Sigmoid colon (tissue), 6 donors: ENCODE measurements at regions not wholly inside any gene's neighbourhood (a gene's known extent, or its start where the extent isn't known, plus 50 kb on each side); places are given as distances from the start of the nearest gene placed in this dataset.

Experiments used
- DNase-seq: peaks from one replicate; pipeline ENCODE4 v3.0.0-alpha.2; 2019
- H3K27ac ChIP-seq, 4 donors: fragments of 200-600 bp; sonication (generic); one replicate each; pipeline ENCODE4 v1.5.1; 2016 to 2019; ENCODE audit warnings: mild to moderate bottlenecking in 1 of 4
- H3K27me3 ChIP-seq, 3 donors: fragments of 200-600 bp; sonication (generic); one replicate each; pipeline ENCODE4 v1.5.1; 2019; ENCODE audit warnings: mild to moderate bottlenecking in 1 of 3
- H3K36me3 ChIP-seq, 4 donors: fragments of 200-600 bp; sonication (generic); one replicate each; pipeline ENCODE4 v1.5.1; 2016 to 2019
- H3K4me1 ChIP-seq, 4 donors: fragments of 200-600 bp; sonication (generic); one replicate each; pipeline ENCODE4 v1.5.1; 2017 to 2019
- H3K4me3 ChIP-seq, 4 donors: fragments of 200-600 bp; sonication (generic); one replicate each; pipeline ENCODE4 v1.5.1; 2017 to 2019; ENCODE audit warnings: mild to moderate bottlenecking in 2 of 4, moderate library complexity in 1 of 4
- H3K9me3 ChIP-seq, 4 donors: fragments of 200-600 bp in 3 of 4; sonication (generic) in 3 of 4; one replicate each; pipeline versions ENCODE4 v1.5.1 to v1.6.1; 2013 to 2019
- EP300 ChIP-seq, 4 donors: sonication (generic); formaldehyde crosslinking; IDR thresholded peaks; one replicate each; pipeline ENCODE4 v1.6.1; 2017; ENCODE audit warnings: antibody characterized with exemption in 4 of 4
- POLR2A ChIP-seq, 2 donors: fragments of 450-650 bp; IDR thresholded peaks; one replicate each; pipeline ENCODE4 v1.6.1; 2016; ENCODE audit warnings: antibody characterized with exemption in 2 of 2, mild to moderate bottlenecking in 2 of 2, moderate library complexity in 2 of 2
- POLR2AphosphoS5 ChIP-seq, 4 donors: sonication (generic); formaldehyde crosslinking; IDR thresholded peaks; one replicate each; pipeline ENCODE4 v1.6.1; 2017; ENCODE audit warnings: antibody characterized with exemption in 4 of 4
- WGBS, 2 donors: extraction: QIAGEN DNeasy Blood & Tissue Kit; methylation state at CpG; one replicate each; pipeline ENCODE4 v1.1.7; 2013; 5-methylcytosine and 5-hydroxymethylcytosine counted together
- intact Hi-C: fragments of 100-400 bp; cut with DNase I; formaldehyde crosslinking; loops from one replicate; pipeline ENCODE4 v1.15.1; 2023
- TF ChIP-seq, protein P1 (sequence below), 4 experiments: fragments of 450-650 bp in 3 of 4; fragments of 200-600 bp in 1 of 4; IDR thresholded peaks; one replicate each; pipeline ENCODE4 v1.5.1; 2016 to 2019; ENCODE audit warnings: antibody characterized with exemption in 4 of 4, mild to moderate bottlenecking in 3 of 4, moderate library complexity in 2 of 4
- donor health status: healthy with polysubstance abuse.
- donor health status: healthy.

DNA sequence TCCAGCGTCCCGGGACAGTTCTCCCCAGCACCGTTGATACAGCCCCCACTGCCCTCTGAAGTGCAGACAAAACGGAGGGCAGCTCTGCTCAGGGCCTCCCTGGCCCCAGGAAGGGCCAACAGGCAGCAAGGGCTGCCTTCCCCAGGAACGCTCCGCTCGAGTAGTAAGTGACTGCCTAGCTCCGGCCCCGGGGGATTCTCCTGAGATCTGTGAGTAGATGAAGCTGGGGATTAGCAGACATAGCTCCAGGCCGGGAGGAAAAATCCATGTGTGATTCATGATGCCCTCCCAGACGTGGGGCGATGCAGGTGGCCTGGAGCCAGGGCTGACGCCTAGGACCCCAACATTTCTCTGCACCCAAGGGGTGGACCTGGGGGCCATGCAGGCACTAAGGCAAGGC is 85.3 kb downstream of the ENGASE start:
- Histone ChIP-seq H3K9me3 (no peaks in the 10 kb centered on the region), H3K4me3 (no peak overlapping the region), H3K4me1 (peaks cover 0 to 3% (median 0%) of the 10 kb centered on the region in 4 donors), H3K27me3 (no peaks in the 10 kb centered on the region), H3K36me3 (no peaks in the 10 kb centered on the region), H3K27ac (no peak overlapping the region)
- intact Hi-C loops, result no loop called here
- 64 to 79% methylated on average over 13 of the region's 13 CpGs for WGBS, 2 donors
- TF ChIP-seq POLR2A (IDR thresholded peaks at IDR 0.05) (no peak), EP300 (IDR thresholded peaks at IDR 0.05) (no peak), POLR2AphosphoS5 (IDR thresholded peaks at IDR 0.05) (no peak)
- TF ChIP-seq, protein P1, sequence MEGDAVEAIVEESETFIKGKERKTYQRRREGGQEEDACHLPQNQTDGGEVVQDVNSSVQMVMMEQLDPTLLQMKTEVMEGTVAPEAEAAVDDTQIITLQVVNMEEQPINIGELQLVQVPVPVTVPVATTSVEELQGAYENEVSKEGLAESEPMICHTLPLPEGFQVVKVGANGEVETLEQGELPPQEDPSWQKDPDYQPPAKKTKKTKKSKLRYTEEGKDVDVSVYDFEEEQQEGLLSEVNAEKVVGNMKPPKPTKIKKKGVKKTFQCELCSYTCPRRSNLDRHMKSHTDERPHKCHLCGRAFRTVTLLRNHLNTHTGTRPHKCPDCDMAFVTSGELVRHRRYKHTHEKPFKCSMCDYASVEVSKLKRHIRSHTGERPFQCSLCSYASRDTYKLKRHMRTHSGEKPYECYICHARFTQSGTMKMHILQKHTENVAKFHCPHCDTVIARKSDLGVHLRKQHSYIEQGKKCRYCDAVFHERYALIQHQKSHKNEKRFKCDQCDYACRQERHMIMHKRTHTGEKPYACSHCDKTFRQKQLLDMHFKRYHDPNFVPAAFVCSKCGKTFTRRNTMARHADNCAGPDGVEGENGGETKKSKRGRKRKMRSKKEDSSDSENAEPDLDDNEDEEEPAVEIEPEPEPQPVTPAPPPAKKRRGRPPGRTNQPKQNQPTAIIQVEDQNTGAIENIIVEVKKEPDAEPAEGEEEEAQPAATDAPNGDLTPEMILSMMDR (IDR thresholded peaks at IDR 0.05), result no peak
- no peak for DNase-seq

DNA sequence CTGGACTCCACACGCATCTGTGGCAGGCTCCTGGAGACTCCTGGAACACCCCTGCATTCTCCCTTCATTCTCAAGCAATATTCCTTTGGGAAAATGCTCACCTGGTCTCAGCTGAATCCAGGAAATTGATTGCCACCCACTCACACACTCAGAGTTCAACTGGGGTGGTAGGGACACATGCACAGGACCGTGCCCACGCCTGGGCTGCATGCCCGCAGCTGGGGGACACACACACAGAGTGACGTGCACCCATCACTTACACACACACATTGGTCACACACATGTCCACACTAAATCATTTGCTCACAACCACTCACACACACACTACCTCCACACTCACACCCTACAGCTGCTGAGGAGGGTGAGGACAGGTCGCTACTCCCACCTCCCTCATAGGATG is 84.8 kb downstream of the ENGASE start:
- Histone ChIP-seq H3K4me3 (no peak overlapping the region), H3K36me3 (no peaks in the 10 kb centered on the region), H3K27ac (no peak overlapping the region), H3K4me1 (peaks cover 0 to 7% (median 0%) of the 10 kb centered on the region in 4 donors), H3K9me3 (no peaks in the 10 kb centered on the region), H3K27me3 (no peaks in the 10 kb centered on the region)
- intact Hi-C loops, result no loop called here
- DNase-seq, result no peak
- WGBS, 2 donors, result 64 to 80% methylated on average over 6 of the region's 6 CpGs
- TF ChIP-seq, protein P1 (IDR thresholded peaks at IDR 0.05), result no peak
- TF ChIP-seq EP300 (IDR thresholded peaks at IDR 0.05) (no peak), POLR2AphosphoS5 (IDR thresholded peaks at IDR 0.05) (no peak), POLR2A (IDR thresholded peaks at IDR 0.05) (no peak)

DNA sequence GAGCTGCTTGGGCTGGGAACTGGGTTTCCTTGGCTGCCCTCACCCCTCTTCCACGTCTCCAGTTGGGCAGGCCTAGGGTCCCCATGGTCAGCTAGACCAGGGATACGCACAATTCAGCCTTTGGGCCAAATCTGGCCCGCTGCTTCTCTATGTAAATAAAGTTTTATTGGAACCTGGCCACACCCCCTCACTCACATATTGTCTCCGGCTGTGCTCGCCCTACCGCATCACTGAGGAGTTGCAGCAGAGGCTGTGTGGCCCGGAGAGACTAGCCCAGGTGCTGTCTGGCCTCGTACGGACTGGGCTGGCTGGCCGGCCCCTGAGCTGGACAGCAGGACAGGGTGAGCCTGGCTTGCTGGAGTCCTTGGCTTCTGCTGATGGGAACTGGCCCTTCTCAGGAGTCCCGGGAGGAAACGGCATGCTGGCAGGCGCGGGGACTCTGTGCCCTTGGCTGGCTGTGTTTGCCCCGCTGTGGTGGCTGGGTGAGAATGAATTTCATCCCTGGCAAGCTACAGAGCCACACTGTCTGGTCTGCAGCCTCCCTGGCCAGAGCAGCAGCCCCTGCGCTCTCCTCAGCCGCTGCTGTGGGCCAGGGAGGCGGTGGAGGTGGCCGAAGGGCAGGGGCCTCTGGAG is 82.0 kb downstream of the ENGASE start:
- peaks cover 0 to 7% (median 0%) of the 10 kb centered on the region in 3 donors for H3K27me3 ChIP-seq

DNA sequence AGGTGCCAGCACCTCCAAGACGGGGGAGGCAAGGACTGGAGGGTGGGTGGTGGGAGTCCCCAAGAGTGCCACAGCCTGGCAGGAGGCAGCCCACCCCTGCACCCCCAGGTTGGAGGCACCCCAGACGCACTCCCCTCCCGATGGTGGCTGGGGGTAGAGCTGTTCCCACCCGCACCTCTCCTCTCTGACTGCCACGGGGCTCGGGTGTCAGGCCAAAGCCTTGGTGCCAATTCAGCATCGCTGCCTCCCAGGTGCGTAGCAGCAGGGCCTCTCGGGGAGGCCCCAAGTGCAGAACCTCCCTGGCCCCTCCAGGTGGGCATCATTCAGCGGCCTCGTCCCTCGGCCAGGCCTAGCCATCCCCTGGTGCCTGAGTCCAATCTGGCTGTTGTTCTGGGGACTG is 81.1 kb downstream of the ENGASE start:
- H3K9me3 ChIP-seq, result no peaks in the 10 kb centered on the region
- H3K4me1 ChIP-seq, result peaks cover 0 to 9% (median 0%) of the 10 kb centered on the region in 4 donors
- H3K36me3 ChIP-seq, result no peaks in the 10 kb centered on the region
- no peak overlapping the region for H3K4me3 ChIP-seq
- TF ChIP-seq, protein P1 (IDR thresholded peaks at IDR 0.05), result no peak
- TF ChIP-seq EP300 (IDR thresholded peaks at IDR 0.05) (no peak), POLR2A (IDR thresholded peaks at IDR 0.05) (no peak), POLR2AphosphoS5 (IDR thresholded peaks at IDR 0.05) (no peak)
- 74 to 84% methylated on average over 12 of the region's 12 CpGs for WGBS, 2 donors
- no peak for DNase-seq
- intact Hi-C loops, result no loop called here
- no peak overlapping the region for H3K27ac ChIP-seq
- peaks cover 0 to 7% (median 0%) of the 10 kb centered on the region in 3 donors for H3K27me3 ChIP-seq

More for the DNA sequence above, 82.0 kb downstream of the ENGASE start:
- H3K27ac ChIP-seq, result no peak overlapping the region
- no peaks in the 10 kb centered on the region for H3K36me3 ChIP-seq
- intact Hi-C loops, result no loop called here
- DNase-seq, result no peak
- H3K9me3 ChIP-seq, result no peaks in the 10 kb centered on the region
- peaks cover 0 to 9% (median 0%) of the 10 kb centered on the region in 4 donors for H3K4me1 ChIP-seq
- no peak for TF ChIP-seq EP300 (IDR thresholded peaks at IDR 0.05)
- TF ChIP-seq POLR2AphosphoS5 (IDR thresholded peaks at IDR 0.05), result no peak
- no peak for TF ChIP-seq POLR2A (IDR thresholded peaks at IDR 0.05)
- TF ChIP-seq, protein P1 (IDR thresholded peaks at IDR 0.05), result no peak
- 67 to 79% methylated on average over 19 of the region's 19 CpGs for WGBS, 2 donors
- H3K4me3 ChIP-seq, result no peak overlapping the region
